GM12878 (cell line): ENCODE measurements at regions not wholly inside any gene's neighbourhood (a gene's known extent, or its start where the extent isn't known, plus 50 kb on each side); places are given as distances from the start of the nearest gene placed in this dataset.

ENCODE experiments used
- ATAC-seq: fragments of 200-7000 bp; cut with Tn5 transposase; 3 replicates; pipeline ENCODE4 v1.9.1; 2020; ENCODE audit warnings: mild to moderate bottlenecking, moderate library complexity
- BruUV-seq: library from RNA; stranded (reverse); fragments of 400-500 nt; replicated peaks from 2 replicates; lab custom pipeline; 2021; lab: Mats Ljungman, UMichigan
- CTCF ChIA-PET: fragments of 300-600 bp; sonication (Branson Sonifier 250); formaldehyde crosslinking; extraction: SDS; loops from one replicate; lab custom pipeline; 2021; ENCODE audit warnings: inconsistent platforms; lab: Yijun Ruan, JAX
- POLR2A ChIA-PET: fragments of 350-600 bp; formaldehyde crosslinking; extraction: SDS; loops from one replicate; lab custom pipeline; 2021; ENCODE audit warnings: inconsistent platforms; lab: Charles Lee
- RAD21 ChIA-PET: fragments of 300-600 bp; sonication (Branson Sonifier 250); formaldehyde crosslinking; loops from one replicate; lab custom pipeline; 2023; ENCODE audit warnings: antibody characterized with exemption; ENCODE audit not compliant: unreplicated experiment; lab: Charles Lee
- SMC1A ChIA-PET: fragments of 300-600 bp; sonication (Branson Sonifier 250); formaldehyde crosslinking; loops from one replicate; lab custom pipeline; 2023; ENCODE audit not compliant: unreplicated experiment, uncharacterized antibody; lab: Charles Lee
- DNase-seq: peaks from one replicate; pipeline ENCODE4 v3.0.0-alpha.2; 2011; ENCODE audit warnings: low read depth, low spot score
- FAIRE-seq: peaks from 3 replicates; lab custom pipeline; 2011; peaks lifted over from hg19 to GRCh38; lab: Jason Lieb, UNC
- H2AFZ ChIP-seq: 2 replicates; pipeline ENCODE4 v1.6.0; 2011; ENCODE audit warnings: low read depth, low read length, control low read depth; ENCODE audit not compliant: control insufficient read depth
- H3K27ac ChIP-seq: 2 replicates; pipeline ENCODE4 v1.5.1; 2011; ENCODE audit warnings: control low read depth; ENCODE audit not compliant: control insufficient read depth, insufficient read depth
- H3K27me3 ChIP-seq, 2 experiments: replicated peaks in 1 of 2; 2 replicates each; pipeline versions ENCODE4 v1.6.0 to v1.6.1; 2011; ENCODE audit warnings: low read length in 1 of 2; ENCODE audit not compliant: control insufficient read depth in 2 of 2, insufficient read depth in 2 of 2
- H3K36me3 ChIP-seq, 2 experiments: 2 replicates each; pipeline ENCODE4 v1.5.1; 2011; ENCODE audit warnings: low read length in 1 of 2; ENCODE audit not compliant: control insufficient read depth in 2 of 2, insufficient read depth in 2 of 2
- H3K4me1 ChIP-seq: 2 replicates; pipeline ENCODE4 v1.6.1; 2011; ENCODE audit warnings: mild to moderate bottlenecking, low read length, moderate library complexity, mixed read lengths; ENCODE audit not compliant: control insufficient read depth, insufficient read depth
- H3K4me2 ChIP-seq: 2 replicates; pipeline ENCODE4 v1.6.0; 2011; ENCODE audit warnings: control low read depth; ENCODE audit not compliant: control insufficient read depth, insufficient read depth
- H3K4me3 ChIP-seq: fragments of 200-600 bp; sonication (generic); 2 replicates; pipeline ENCODE4 v1.5.1; 2016
- H3K79me2 ChIP-seq: 2 replicates; pipeline ENCODE4 v1.6.0; 2011; ENCODE audit warnings: low read length; ENCODE audit not compliant: control insufficient read depth, insufficient read depth
- H3K9ac ChIP-seq: 2 replicates; pipeline ENCODE4 v1.8.0; 2011; ENCODE audit warnings: low read length, control low read depth, mixed read lengths; ENCODE audit not compliant: control insufficient read depth, insufficient read depth
- H3K9me3 ChIP-seq: replicated peaks from 3 replicates; pipeline ENCODE4 v1.5.1; 2011; ENCODE audit warnings: mild to moderate bottlenecking, low read length; ENCODE audit not compliant: control insufficient read depth, insufficient read depth
- H4K20me1 ChIP-seq: 2 replicates; pipeline ENCODE4 v1.6.0; 2011; ENCODE audit not compliant: control insufficient read depth, insufficient read depth
- BCL11A ChIP-seq: IDR thresholded peaks from 2 replicates; pipeline ENCODE4 v1.6.1; 2011; ENCODE audit warnings: low read depth, low read length
- HCFC1 ChIP-seq: fragments of 150-350 bp; IDR thresholded peaks from 2 replicates; pipeline ENCODE4 v1.6.1; 2014; ENCODE audit warnings: low read length
- MTA3 ChIP-seq: IDR thresholded peaks from 2 replicates; pipeline ENCODE4 v1.6.1; 2012; ENCODE audit warnings: low read length, inconsistent platforms, borderline replicate concordance
- MYC ChIP-seq: IDR thresholded peaks from 2 replicates; pipeline ENCODE4 v1.6.1; 2011; ENCODE audit warnings: mild to moderate bottlenecking, low read length, moderate library complexity, inconsistent platforms; ENCODE audit not compliant: insufficient read depth, insufficient replicate concordance, insufficient read length, severe bottlenecking
- NFXL1 ChIP-seq: fragments of 450-650 bp; IDR thresholded peaks from 2 replicates; pipeline ENCODE4 v1.6.1; 2017; ENCODE audit warnings: antibody characterized with exemption, mild to moderate bottlenecking, borderline replicate concordance
- NRF1 ChIP-seq: conservative IDR thresholded peaks from 2 replicates; pipeline ENCODE4 v1.6.1; 2011; ENCODE audit warnings: mild to moderate bottlenecking, low read depth, low read length, improper control_type of control experiment
- RUNX3 ChIP-seq: IDR thresholded peaks from 2 replicates; pipeline ENCODE4 v1.6.1; 2012; ENCODE audit warnings: low read length, inconsistent platforms
- SUPT20H ChIP-seq: IDR thresholded peaks from 2 replicates; pipeline ENCODE4 v1.6.1; 2011; ENCODE audit warnings: low read depth, mild to moderate bottlenecking, low read length, moderate library complexity, borderline replicate concordance; ENCODE audit not compliant: control insufficient read depth
- TBL1XR1 ChIP-seq: IDR thresholded peaks from 2 replicates; pipeline ENCODE4 v1.6.1; 2012; ENCODE audit warnings: low read depth, low read length, improper control_type of control experiment
- ZNF384 ChIP-seq: IDR thresholded peaks from 2 replicates; pipeline ENCODE4 v1.6.1; 2012; ENCODE audit warnings: low read depth, mild to moderate bottlenecking, low read length, improper control_type of control experiment, borderline replicate concordance
- WGBS: methylation state at CpG from one replicate; pipeline ENCODE4 v1.1.6; 2016; ENCODE audit warnings: low lambda C conversion rate; ENCODE audit not compliant: insufficient replicate concordance, insufficient coverage; ENCODE audit errors: missing lambda C conversion rate; 5-methylcytosine and 5-hydroxymethylcytosine counted together
- in situ Hi-C: fragments of 300-500 bp; cut with MboI; formaldehyde crosslinking; loops from 9 replicates; pipeline ENCODE4 v1.14.3; 2018; ENCODE audit warnings: mixed read lengths
- intact Hi-C: fragments of 100-400 bp; cut with micrococcal nuclease; formaldehyde crosslinking; loops from one replicate; pipeline ENCODE4 v1.14.2; 2022; ENCODE audit not compliant: unreplicated experiment
- TF ChIP-seq, protein P1 (sequence below): fragments of 450-650 bp; IDR thresholded peaks from 2 replicates; pipeline ENCODE4 v1.6.1; 2016; ENCODE audit warnings: mild to moderate bottlenecking, moderate library complexity, borderline replicate concordance
- TF ChIP-seq, protein P2 (sequence below): fragments of 450-650 bp; IDR thresholded peaks from 2 replicates; pipeline ENCODE4 v1.6.1; 2017; ENCODE audit warnings: mild to moderate bottlenecking, low read depth, inconsistent platforms; ENCODE audit not compliant: poor library complexity, severe bottlenecking

DNA sequence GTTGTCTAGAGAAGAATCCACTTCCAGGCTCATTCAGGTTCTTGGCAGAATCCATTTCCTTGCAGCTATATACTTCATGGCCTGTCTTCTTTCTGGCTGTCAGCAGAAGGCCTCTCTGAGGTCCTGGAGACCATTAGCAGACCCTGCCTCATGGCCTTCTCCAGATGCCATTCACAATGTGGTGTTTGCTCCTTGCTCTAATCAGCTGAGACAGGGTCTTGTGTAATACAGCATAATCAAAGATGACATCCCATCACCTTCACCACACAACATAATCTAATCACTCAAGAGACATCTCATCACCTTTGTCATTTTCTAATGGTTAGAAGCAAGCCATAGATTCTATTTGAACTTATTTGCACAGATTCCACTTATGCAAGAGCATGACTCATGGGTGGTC, 403.9 kb upstream of the LRRC7 start:
- in situ Hi-C loops (no loop called here), intact Hi-C loops (loop anchor here (10.0 kb wide), 1 partner anchor 59 kb away; no protein-coding TSS in a partner anchor)
- Histone ChIP-seq H3K4me1 (no peaks in the 10 kb centered on the region), H3K4me3 (no peak overlapping the region), H3K27me3 (no peaks in the 10 kb centered on the region), H3K9ac (no peak overlapping the region), H3K36me3 (no peaks in the 10 kb centered on the region), H3K4me2 (no peak overlapping the region), H3K9me3 (no peaks in the 10 kb centered on the region), H2AFZ (no peak overlapping the region), H3K79me2 (no peaks in the 10 kb centered on the region), H3K27ac (no peak overlapping the region), H4K20me1 (no peaks in the 10 kb centered on the region)
- ChIA-PET RAD21 (no interaction called here), POLR2A (no interaction called here), CTCF (no interaction called here), SMC1A (interaction anchor here (0.6 kb wide), 1 partner anchor 491 kb away, joined by 3 read pairs; no protein-coding TSS in a partner anchor)
- FAIRE-seq (no peak), ATAC-seq (no peak), DNase-seq (no peak)
- TF ChIP-seq HCFC1, result no peak
- TF ChIP-seq, protein P1, sequence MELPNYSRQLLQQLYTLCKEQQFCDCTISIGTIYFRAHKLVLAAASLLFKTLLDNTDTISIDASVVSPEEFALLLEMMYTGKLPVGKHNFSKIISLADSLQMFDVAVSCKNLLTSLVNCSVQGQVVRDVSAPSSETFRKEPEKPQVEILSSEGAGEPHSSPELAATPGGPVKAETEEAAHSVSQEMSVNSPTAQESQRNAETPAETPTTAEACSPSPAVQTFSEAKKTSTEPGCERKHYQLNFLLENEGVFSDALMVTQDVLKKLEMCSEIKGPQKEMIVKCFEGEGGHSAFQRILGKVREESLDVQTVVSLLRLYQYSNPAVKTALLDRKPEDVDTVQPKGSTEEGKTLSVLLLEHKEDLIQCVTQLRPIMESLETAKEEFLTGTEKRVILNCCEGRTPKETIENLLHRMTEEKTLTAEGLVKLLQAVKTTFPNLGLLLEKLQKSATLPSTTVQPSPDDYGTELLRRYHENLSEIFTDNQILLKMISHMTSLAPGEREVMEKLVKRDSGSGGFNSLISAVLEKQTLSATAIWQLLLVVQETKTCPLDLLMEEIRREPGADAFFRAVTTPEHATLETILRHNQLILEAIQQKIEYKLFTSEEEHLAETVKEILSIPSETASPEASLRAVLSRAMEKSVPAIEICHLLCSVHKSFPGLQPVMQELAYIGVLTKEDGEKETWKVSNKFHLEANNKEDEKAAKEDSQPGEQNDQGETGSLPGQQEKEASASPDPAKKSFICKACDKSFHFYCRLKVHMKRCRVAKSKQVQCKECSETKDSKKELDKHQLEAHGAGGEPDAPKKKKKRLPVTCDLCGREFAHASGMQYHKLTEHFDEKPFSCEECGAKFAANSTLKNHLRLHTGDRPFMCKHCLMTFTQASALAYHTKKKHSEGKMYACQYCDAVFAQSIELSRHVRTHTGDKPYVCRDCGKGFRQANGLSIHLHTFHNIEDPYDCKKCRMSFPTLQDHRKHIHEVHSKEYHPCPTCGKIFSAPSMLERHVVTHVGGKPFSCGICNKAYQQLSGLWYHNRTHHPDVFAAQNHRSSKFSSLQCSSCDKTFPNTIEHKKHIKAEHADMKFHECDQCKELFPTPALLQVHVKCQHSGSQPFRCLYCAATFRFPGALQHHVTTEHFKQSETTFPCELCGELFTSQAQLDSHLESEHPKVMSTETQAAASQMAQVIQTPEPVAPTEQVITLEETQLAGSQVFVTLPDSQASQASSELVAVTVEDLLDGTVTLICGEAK, result no peak
- no TSS peak for BruUV-seq

DNA sequence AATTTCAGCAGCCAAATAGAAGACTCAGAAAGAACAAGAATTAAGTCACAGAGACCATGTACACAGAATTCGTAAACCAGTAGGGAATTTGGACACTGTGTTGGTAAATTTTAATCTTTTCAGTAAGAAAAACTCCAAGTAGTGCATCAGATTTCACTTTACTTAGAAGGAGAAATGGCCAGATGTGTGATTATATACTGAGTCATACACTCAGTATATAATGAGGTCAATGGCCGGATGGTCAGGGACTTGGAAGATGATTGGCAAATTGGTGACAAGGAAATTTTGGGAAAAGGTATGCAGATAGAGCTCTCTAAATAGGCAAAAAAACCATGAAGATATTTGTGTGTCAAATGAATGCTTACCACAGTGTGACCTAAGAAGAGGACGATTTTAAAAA, 399.8 kb upstream of the LRRC7 start:
- Histone ChIP-seq H2AFZ (no peak overlapping the region), H3K4me3 (no peak overlapping the region), H3K9me3 (no peaks in the 10 kb centered on the region; the same call in 2 of the 3 replicates), H4K20me1 (no peaks in the 10 kb centered on the region), H3K36me3 (no peaks in the 10 kb centered on the region), H3K4me2 (no peak overlapping the region), H3K9ac (no peak overlapping the region), H3K27ac (no peak overlapping the region), H3K79me2 (no peaks in the 10 kb centered on the region), H3K4me1 (no peaks in the 10 kb centered on the region), H3K27me3 (no peaks in the 10 kb centered on the region)
- ChIA-PET POLR2A (no interaction called here), SMC1A (interaction anchor here (1.5 kb wide), 1 partner anchor 10 kb away, joined by 3 read pairs; no protein-coding TSS in a partner anchor), RAD21 (no interaction called here), CTCF (no interaction called here)
- DNase-seq (no peak), ATAC-seq (no peak), FAIRE-seq (no peak)
- intact Hi-C loops, result loop anchor here (10.0 kb wide), 1 partner anchor 63 kb away; no protein-coding TSS in a partner anchor
- no TSS peak for BruUV-seq
- 17% methylated on average over 3 of the region's 3 CpGs for WGBS
- in situ Hi-C loops, result no loop called here
- TF ChIP-seq MTA3 (no peak), TBL1XR1 (no peak), MYC (no peak), ZNF384 (no peak), NRF1 (no peak), NFXL1 (no peak), RUNX3 (no peak), SUPT20H (no peak), BCL11A (no peak)
- TF ChIP-seq, protein P2, sequence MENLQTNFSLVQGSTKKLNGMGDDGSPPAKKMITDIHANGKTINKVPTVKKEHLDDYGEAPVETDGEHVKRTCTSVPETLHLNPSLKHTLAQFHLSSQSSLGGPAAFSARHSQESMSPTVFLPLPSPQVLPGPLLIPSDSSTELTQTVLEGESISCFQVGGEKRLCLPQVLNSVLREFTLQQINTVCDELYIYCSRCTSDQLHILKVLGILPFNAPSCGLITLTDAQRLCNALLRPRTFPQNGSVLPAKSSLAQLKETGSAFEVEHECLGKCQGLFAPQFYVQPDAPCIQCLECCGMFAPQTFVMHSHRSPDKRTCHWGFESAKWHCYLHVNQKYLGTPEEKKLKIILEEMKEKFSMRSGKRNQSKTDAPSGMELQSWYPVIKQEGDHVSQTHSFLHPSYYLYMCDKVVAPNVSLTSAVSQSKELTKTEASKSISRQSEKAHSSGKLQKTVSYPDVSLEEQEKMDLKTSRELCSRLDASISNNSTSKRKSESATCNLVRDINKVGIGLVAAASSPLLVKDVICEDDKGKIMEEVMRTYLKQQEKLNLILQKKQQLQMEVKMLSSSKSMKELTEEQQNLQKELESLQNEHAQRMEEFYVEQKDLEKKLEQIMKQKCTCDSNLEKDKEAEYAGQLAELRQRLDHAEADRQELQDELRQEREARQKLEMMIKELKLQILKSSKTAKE, result no peak
